ENCODE measurements at regions not wholly inside any gene's neighbourhood (a gene's known extent, or its start where the extent isn't known, plus 50 kb on each side); places are given as distances from the start of the nearest gene placed in this dataset.

DNA sequence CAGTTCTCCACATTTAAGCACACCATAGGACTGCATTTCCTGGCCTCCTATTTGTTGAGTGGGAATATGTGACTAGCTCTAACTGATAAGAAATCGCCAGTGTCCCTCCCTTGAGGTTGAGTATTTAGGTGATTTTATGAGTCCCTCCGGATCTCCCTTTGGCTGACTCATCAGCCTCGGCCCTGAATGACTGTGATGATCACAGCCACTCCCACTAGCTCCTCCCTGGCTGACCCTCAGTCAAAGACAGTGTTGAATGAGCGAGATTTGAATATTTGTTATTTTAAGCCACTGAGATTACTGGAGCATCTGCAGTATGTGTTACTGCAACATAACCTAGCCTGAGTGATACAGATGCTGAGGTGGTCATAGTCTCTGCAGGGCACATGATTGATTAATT lies 515.3 kb downstream of the EPHB1 start:
- H3K9me3 ChIP-seq (ENCODE audit: control insufficient read depth, insufficient read depth, low read length) = no peaks in the 10 kb centered on the region
- no peak overlapping the region for H3K9ac ChIP-seq (ENCODE audit: low read depth, low read length)
- H3K4me3 ChIP-seq (ENCODE audit: low read depth, low read length) = no peak overlapping the region
- H3K27me3 ChIP-seq (ENCODE audit: control insufficient read depth, insufficient read depth, low read length) = no peaks in the 10 kb centered on the region
- H3K4me1 ChIP-seq (ENCODE audit: control insufficient read depth, insufficient read depth, low read length) = no peaks in the 10 kb centered on the region
- no peaks in the 10 kb centered on the region for H3K36me3 ChIP-seq (ENCODE audit: control insufficient read depth, insufficient read depth, low read length)

DNA sequence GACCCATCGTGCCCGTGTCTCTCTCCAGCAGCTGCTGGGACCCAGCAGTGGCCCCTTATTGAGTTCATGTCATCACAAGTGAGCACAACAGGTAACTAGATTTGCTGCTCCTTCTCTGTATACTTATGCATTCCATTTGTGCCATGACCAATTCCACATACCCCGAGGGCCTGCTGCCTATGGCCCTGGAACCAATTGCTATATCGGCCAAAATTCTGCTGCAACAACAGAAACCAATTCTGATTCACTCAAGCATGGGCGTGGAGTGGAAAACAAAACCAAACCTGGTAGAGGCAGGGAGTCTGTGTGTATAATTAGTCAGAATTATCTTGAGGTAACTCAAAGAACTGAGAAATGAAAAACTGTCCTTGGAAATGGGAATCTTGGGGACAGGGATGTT lies 516.6 kb downstream of the EPHB1 start:
- H3K36me3 ChIP-seq (ENCODE audit: control insufficient read depth, insufficient read depth, low read length) = no peaks in the 10 kb centered on the region
- no peaks in the 10 kb centered on the region for H3K9me3 ChIP-seq (ENCODE audit: control insufficient read depth, insufficient read depth, low read length)
- no peaks in the 10 kb centered on the region for H3K27me3 ChIP-seq (ENCODE audit: control insufficient read depth, insufficient read depth, low read length)
- no peak overlapping the region for H3K4me3 ChIP-seq (ENCODE audit: low read depth, low read length)
- H3K9ac ChIP-seq (ENCODE audit: low read depth, low read length) = no peak overlapping the region
- H3K4me1 ChIP-seq (ENCODE audit: control insufficient read depth, insufficient read depth, low read length) = no peaks in the 10 kb centered on the region

DNA sequence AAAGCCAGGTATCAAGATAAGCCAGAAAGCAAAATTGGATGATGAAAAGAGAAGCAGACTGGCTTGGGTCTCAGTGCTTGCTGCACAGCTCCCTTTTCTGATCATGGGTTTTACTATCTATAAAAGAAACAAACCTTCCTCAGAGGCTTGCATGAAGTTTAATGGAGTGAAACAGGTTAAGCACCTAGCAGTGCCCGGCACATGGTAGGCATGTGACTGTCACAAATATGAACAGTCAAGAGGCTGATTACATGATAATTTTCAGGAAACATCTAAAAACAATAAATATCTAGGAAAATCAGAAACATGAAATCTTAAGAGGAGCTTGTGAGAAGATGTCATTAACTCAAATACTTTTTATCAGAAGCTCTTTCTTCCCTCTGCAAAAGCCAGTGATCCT lies 519.2 kb downstream of the EPHB1 start:
- no peaks in the 10 kb centered on the region for H3K4me1 ChIP-seq (ENCODE audit: control insufficient read depth, insufficient read depth, low read length)
- H3K4me3 ChIP-seq (ENCODE audit: low read depth, low read length) = no peak overlapping the region
- no peaks in the 10 kb centered on the region for H3K9me3 ChIP-seq (ENCODE audit: control insufficient read depth, insufficient read depth, low read length)
- H3K9ac ChIP-seq (ENCODE audit: low read depth, low read length) = no peak overlapping the region
- H3K27me3 ChIP-seq (ENCODE audit: control insufficient read depth, insufficient read depth, low read length) = no peaks in the 10 kb centered on the region
- no peaks in the 10 kb centered on the region for H3K36me3 ChIP-seq (ENCODE audit: control insufficient read depth, insufficient read depth, low read length)

DNA sequence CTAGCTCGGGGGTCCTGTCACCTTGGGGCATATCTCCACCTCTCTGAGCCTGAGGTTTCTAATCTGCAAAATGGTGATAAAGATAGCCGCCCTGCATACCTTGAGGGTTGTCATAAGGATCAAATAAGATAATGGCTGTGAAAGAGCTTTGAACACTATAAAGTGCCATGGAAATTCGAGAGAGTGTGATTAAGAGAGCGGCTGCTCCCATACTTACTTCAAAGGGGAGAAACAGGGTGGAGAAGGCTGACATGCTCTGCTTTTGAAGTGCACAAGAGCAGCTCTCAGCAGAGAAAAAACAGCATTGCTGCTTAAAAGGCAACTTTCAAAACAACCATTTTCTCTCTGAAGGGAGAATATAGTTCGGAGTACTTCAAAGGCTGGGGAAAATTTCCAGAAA lies 529.2 kb downstream of the EPHB1 start:
- H3K9me3 ChIP-seq (ENCODE audit: control insufficient read depth, insufficient read depth, low read length) = no peaks in the 10 kb centered on the region
- H3K9ac ChIP-seq (ENCODE audit: low read depth, low read length) = no peak overlapping the region
- no peaks in the 10 kb centered on the region for H3K36me3 ChIP-seq (ENCODE audit: control insufficient read depth, insufficient read depth, low read length)
- H3K4me3 ChIP-seq (ENCODE audit: low read depth, low read length) = no peak overlapping the region
- H3K27me3 ChIP-seq (ENCODE audit: control insufficient read depth, insufficient read depth, low read length) = no peaks in the 10 kb centered on the region
- H3K4me1 ChIP-seq (ENCODE audit: control insufficient read depth, insufficient read depth, low read length) = no peaks in the 10 kb centered on the region

DNA sequence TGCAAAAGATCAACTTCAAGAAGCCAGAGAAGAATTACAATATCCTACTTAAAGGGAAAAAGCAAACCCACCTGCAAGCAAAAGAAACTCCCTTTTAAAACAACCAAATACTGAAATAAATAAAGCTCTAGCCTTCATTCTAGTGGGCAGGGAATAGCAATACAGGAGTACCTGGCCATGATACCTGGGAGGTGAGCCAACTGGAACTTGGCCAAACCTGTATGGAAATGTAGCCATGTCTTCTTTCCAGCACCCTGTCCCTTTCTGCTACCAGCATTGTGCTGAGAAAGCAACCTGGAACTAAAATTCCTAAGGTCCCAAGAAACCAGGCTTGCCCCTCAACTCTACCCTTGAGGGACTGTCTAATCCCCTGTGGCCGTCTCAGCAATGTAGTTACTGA lies 530.0 kb downstream of the EPHB1 start:
- H3K9me3 ChIP-seq (ENCODE audit: control insufficient read depth, insufficient read depth, low read length) = no peaks in the 10 kb centered on the region
- no peaks in the 10 kb centered on the region for H3K27me3 ChIP-seq (ENCODE audit: control insufficient read depth, insufficient read depth, low read length)
- no peaks in the 10 kb centered on the region for H3K4me1 ChIP-seq (ENCODE audit: control insufficient read depth, insufficient read depth, low read length)
- no peak overlapping the region for H3K4me3 ChIP-seq (ENCODE audit: low read depth, low read length)
- no peak overlapping the region for H3K9ac ChIP-seq (ENCODE audit: low read depth, low read length)
- H3K36me3 ChIP-seq (ENCODE audit: control insufficient read depth, insufficient read depth, low read length) = no peaks in the 10 kb centered on the region

DNA sequence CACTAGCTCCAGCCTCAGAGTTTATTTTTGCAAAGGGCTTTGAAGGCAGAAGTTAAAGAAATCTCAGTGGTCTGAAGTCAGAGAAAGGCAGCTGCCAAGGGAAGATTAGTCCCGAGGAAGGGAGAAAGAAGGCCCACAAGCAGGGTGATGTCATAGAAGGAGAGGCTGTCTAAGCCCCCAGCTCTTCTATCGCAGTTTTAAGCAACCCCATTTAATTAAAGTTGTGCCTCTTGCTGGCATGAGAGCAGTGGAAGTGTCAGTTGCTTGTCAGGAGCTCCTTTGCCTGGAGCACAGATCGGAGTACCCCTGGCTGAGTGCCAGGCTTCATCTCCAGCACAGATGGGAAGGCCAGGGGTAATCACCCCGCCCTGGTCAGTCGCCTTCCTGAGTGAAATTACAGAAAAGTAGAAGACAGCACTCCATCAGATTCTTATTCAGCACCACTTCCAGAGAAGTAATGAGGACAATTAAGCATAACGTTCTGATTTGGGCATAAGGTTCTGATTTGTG lies 530.7 kb downstream of the EPHB1 start:
- H3K36me3 ChIP-seq (ENCODE audit: control insufficient read depth, insufficient read depth, low read length) = no peaks in the 10 kb centered on the region
- H3K27me3 ChIP-seq (ENCODE audit: control insufficient read depth, insufficient read depth, low read length) = no peaks in the 10 kb centered on the region
- no peaks in the 10 kb centered on the region for H3K4me1 ChIP-seq (ENCODE audit: control insufficient read depth, insufficient read depth, low read length)
- H3K4me3 ChIP-seq (ENCODE audit: low read depth, low read length) = no peak overlapping the region
- no peaks in the 10 kb centered on the region for H3K9me3 ChIP-seq (ENCODE audit: control insufficient read depth, insufficient read depth, low read length)
- no peak overlapping the region for H3K9ac ChIP-seq (ENCODE audit: low read depth, low read length)

DNA sequence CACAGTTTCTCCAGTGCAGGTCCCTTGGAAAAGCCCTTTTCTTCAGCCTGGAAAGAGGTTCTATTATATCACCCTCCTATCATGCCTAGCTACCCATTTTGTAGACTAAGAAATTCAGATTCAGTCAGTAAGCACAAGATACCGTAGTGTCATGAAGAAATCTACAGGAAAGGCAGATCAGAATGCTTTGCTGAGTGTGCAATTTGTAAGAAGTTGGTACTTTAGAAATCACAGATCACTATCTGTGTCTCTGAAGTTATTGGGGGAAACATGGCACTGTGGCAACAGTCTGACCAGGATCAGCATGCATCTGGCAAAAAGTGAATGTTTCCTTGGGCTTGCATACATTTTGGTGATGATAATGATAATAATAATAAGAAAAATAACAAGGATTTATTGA lies 531.8 kb downstream of the EPHB1 start:
- Histone ChIP-seq H3K4me1 (ENCODE audit: control insufficient read depth, insufficient read depth, low read length) (no peaks in the 10 kb centered on the region), H3K9me3 (ENCODE audit: control insufficient read depth, insufficient read depth, low read length) (no peaks in the 10 kb centered on the region), H3K36me3 (ENCODE audit: control insufficient read depth, insufficient read depth, low read length) (no peaks in the 10 kb centered on the region)

DNA sequence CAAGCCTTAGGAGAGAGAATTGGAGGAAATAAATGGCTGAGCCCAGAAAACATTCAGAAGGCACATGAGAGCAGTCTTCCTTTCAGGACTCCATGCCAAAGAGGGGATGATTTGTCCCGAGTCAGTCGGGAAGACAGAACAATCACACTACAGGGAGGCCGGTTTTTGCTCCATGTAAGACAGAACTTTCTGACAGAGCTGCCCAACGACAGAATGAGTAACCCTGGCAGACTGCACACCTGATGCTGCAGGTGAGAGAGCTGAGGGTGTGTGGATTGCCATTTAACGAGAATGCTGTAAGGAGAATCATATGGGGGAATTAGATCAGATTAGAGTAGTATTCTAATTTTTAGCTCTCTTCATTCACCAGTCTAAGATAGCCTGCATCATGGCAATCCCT lies 533.0 kb downstream of the EPHB1 start:
- Histone ChIP-seq H3K36me3 (ENCODE audit: control insufficient read depth, insufficient read depth, low read length) (no peaks in the 10 kb centered on the region), H3K27me3 (ENCODE audit: control insufficient read depth, insufficient read depth, low read length) (no peaks in the 10 kb centered on the region), H3K9me3 (ENCODE audit: control insufficient read depth, insufficient read depth, low read length) (no peaks in the 10 kb centered on the region), H3K4me3 (ENCODE audit: low read depth, low read length) (no peak overlapping the region), H3K4me1 (ENCODE audit: control insufficient read depth, insufficient read depth, low read length) (no peaks in the 10 kb centered on the region), H3K9ac (ENCODE audit: low read depth, low read length) (no peak overlapping the region)

More for the DNA sequence above, 531.8 kb downstream of the EPHB1 start:
- Histone ChIP-seq H3K9ac (ENCODE audit: low read depth, low read length) (no peak overlapping the region), H3K27me3 (ENCODE audit: control insufficient read depth, insufficient read depth, low read length) (no peaks in the 10 kb centered on the region), H3K4me3 (ENCODE audit: low read depth, low read length) (no peak overlapping the region)

DNA sequence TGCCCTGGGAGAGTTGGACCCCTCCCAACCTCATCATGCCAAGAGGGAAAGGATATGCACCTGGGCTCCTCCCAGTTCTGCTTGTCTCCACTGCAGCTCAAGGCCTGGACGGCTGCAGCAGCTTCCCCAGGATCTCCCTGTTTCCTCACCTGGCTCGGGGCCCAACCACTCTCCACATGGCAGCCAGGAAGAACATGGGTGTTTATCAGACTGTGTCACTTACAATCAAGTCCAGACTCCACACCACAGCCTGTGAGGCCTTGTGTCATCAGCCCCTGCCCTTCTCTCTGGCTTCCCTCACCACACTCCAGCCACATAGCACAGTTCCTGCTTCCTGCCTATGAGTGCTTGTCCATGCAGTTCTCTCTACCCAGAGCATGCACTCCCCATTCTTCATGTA lies 534.4 kb downstream of the EPHB1 start:
- Histone ChIP-seq H3K9me3 (ENCODE audit: control insufficient read depth, insufficient read depth, low read length) (no peaks in the 10 kb centered on the region), H3K4me3 (ENCODE audit: low read depth, low read length) (no peak overlapping the region), H3K9ac (ENCODE audit: low read depth, low read length) (no peak overlapping the region), H3K27me3 (ENCODE audit: control insufficient read depth, insufficient read depth, low read length) (no peaks in the 10 kb centered on the region), H3K4me1 (ENCODE audit: control insufficient read depth, insufficient read depth, low read length) (no peaks in the 10 kb centered on the region), H3K36me3 (ENCODE audit: control insufficient read depth, insufficient read depth, low read length) (no peaks in the 10 kb centered on the region)

DNA sequence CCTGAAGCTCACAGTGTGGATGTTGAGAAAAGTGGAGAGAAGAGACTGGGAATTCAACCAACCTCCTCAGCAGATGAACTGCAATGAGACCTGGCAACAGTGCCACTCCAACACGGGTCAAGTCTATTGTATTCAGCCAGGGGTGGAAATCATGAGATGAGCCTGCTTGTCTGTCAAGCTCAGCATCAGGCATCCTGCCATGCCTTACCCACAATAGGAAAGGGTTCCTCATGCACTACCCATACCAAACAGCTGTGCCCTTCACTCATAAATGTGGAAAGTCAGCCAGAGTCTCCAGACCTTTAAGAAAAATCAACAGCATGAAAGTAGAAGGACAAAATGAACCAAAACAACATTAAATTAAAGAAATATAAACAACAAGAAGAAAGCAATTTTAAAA lies 542.1 kb downstream of the EPHB1 start:
- Histone ChIP-seq H3K4me1 (ENCODE audit: control insufficient read depth, insufficient read depth, low read length) (no peaks in the 10 kb centered on the region), H3K4me3 (ENCODE audit: low read depth, low read length) (no peak overlapping the region), H3K9ac (ENCODE audit: low read depth, low read length) (no peak overlapping the region), H3K27me3 (ENCODE audit: control insufficient read depth, insufficient read depth, low read length) (no peaks in the 10 kb centered on the region), H3K36me3 (ENCODE audit: control insufficient read depth, insufficient read depth, low read length) (no peaks in the 10 kb centered on the region), H3K9me3 (ENCODE audit: control insufficient read depth, insufficient read depth, low read length) (no peaks in the 10 kb centered on the region)

DNA sequence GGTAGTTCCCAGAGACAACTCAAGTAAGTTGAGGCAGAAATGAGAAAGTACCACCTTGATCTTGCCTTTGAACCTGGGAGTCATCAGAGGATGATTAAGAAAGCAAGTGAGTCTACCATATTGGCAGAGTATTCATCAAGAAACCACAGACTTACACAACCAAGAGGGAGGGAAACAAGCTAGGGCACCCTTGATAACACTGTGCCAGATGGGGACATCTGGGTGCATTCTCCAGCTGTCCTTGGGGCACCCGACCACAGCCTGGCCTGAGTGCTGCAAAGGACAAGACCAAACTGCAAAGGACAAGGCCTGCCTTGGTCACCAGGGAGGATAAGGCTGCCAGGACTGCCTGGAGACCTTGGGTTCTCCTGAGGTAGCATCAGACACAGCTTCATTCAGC lies 553.6 kb downstream of the EPHB1 start:
- Histone ChIP-seq H3K9me3 (ENCODE audit: control insufficient read depth, insufficient read depth, low read length) (no peaks in the 10 kb centered on the region), H3K27me3 (ENCODE audit: control insufficient read depth, insufficient read depth, low read length) (no peaks in the 10 kb centered on the region), H3K4me1 (ENCODE audit: control insufficient read depth, insufficient read depth, low read length) (no peaks in the 10 kb centered on the region), H3K4me3 (ENCODE audit: low read depth, low read length) (no peak overlapping the region), H3K9ac (ENCODE audit: low read depth, low read length) (no peak overlapping the region), H3K36me3 (ENCODE audit: control insufficient read depth, insufficient read depth, low read length) (no peaks in the 10 kb centered on the region)

DNA sequence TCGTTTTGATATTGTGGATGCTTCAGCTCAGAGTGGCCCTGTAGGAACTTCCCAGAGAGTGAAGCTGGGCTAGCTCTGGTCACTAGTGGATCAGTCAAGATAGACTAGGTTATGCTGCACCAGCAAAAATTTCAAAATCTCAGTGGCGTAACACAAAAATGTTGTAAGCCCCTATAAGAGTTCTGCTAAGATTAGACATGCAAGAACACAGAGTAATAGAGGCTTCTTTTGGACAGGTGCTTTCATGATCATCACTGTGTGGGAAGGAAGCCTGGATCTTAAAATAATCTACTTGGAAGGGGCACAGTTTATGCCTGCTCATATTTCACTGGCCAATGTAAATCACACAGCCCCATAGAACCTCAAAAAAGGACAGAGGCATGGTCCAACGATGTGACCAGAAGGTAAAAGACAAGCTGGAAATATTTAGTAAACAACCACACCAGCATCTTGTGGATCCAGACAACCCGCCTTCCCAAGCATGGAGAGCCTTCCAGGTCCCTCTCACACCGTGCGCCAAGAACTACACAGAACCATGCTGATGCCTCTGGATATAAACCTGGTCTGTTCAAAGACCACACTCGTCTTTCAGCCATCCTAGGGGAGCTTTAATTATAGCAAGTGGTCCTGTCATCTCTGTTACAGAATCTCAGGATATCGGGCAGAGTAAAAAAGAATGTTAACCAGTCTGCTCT lies 554.3 kb downstream of the EPHB1 start:
- H3K9me3 ChIP-seq (ENCODE audit: control insufficient read depth, insufficient read depth, low read length) = no peaks in the 10 kb centered on the region
- H3K4me1 ChIP-seq (ENCODE audit: control insufficient read depth, insufficient read depth, low read length) = no peaks in the 10 kb centered on the region
- no peak overlapping the region for H3K4me3 ChIP-seq (ENCODE audit: low read depth, low read length)

More for the DNA sequence above, 554.3 kb downstream of the EPHB1 start:
- H3K27me3 ChIP-seq (ENCODE audit: control insufficient read depth, insufficient read depth, low read length) = no peaks in the 10 kb centered on the region
- no peaks in the 10 kb centered on the region for H3K36me3 ChIP-seq (ENCODE audit: control insufficient read depth, insufficient read depth, low read length)
- H3K9ac ChIP-seq (ENCODE audit: low read depth, low read length) = no peak overlapping the region
